ENCODE measurements at regions not wholly inside any gene's neighbourhood (a gene's known extent, or its start where the extent isn't known, plus 50 kb on each side); places are given as distances from the start of the nearest gene placed in this dataset.
A peak's percentile ranks its signal among the peaks of the same experiment; 100 is the strongest.

GRCh38 chr4:165667969-165668368 is 205.1 kb upstream of the TLL1 start:
- DNase-seq (ENCODE audit: low spot score): no peak

- no peak for DNase-seq (ENCODE audit: low spot score)
Measured at GRCh38 chr4:165668694-165669093, 204.3 kb upstream of the TLL1 start.

- no peak for DNase-seq (ENCODE audit: low spot score)
Measured at GRCh38 chr4:165677081-165677480, 196.0 kb upstream of the TLL1 start.

- no peak for DNase-seq (ENCODE audit: low spot score)
Measured at GRCh38 chr4:165678236-165678935, 194.7 kb upstream of the TLL1 start.

- no peak for DNase-seq (ENCODE audit: low spot score)
Measured at GRCh38 chr4:165678936-165679325, 194.1 kb upstream of the TLL1 start.

GRCh38 chr4:165680821-165681220 is 192.2 kb upstream of the TLL1 start:
- no peak for DNase-seq (ENCODE audit: low spot score)

- no peak for DNase-seq (ENCODE audit: low spot score)
Measured at GRCh38 chr4:165682611-165683010, 190.4 kb upstream of the TLL1 start.

GRCh38 chr4:165684177-165684805 is 188.7 kb upstream of the TLL1 start:
- DNase-seq (ENCODE audit: low spot score): peak; percentile 21

GRCh38 chr4:165686756-165687155 is 186.3 kb upstream of the TLL1 start:
- DNase-seq (ENCODE audit: low spot score): no peak

GRCh38 chr4:165689159-165689558 is 183.9 kb upstream of the TLL1 start:
- no peak for DNase-seq (ENCODE audit: low spot score)

GRCh38 chr4:165692082-165692481 is 181.0 kb upstream of the TLL1 start:
- DNase-seq (ENCODE audit: low spot score): no peak

GRCh38 chr4:165698272-165698671 is 174.8 kb upstream of the TLL1 start:
- no peak for DNase-seq (ENCODE audit: low spot score)

GRCh38 chr4:165699055-165699454 is 174.0 kb upstream of the TLL1 start:
- DNase-seq (ENCODE audit: low spot score): no peak

- no peak for DNase-seq (ENCODE audit: low spot score)
Measured at GRCh38 chr4:165700855-165701254, 172.2 kb upstream of the TLL1 start.

- no peak for DNase-seq (ENCODE audit: low spot score)
Measured at GRCh38 chr4:165707128-165707527, 165.9 kb upstream of the TLL1 start.

- no peak for DNase-seq (ENCODE audit: low spot score)
Measured at GRCh38 chr4:165709516-165709915, 163.5 kb upstream of the TLL1 start.

- DNase-seq (ENCODE audit: low spot score): no peak
Measured at GRCh38 chr4:165709973-165710526, 163.0 kb upstream of the TLL1 start.

- DNase-seq (ENCODE audit: low spot score): no peak
Measured at GRCh38 chr4:165711436-165711835, 161.6 kb upstream of the TLL1 start.

GRCh38 chr4:165711912-165712311 is 161.1 kb upstream of the TLL1 start:
- no peak for DNase-seq (ENCODE audit: low spot score)

- no peak for DNase-seq (ENCODE audit: low spot score)
Measured at GRCh38 chr4:165714650-165715049, 158.4 kb upstream of the TLL1 start.

- DNase-seq (ENCODE audit: low spot score): no peak
Measured at GRCh38 chr4:165715211-165715610, 157.8 kb upstream of the TLL1 start.

GRCh38 chr4:165715989-165716388 is 157.0 kb upstream of the TLL1 start:
- DNase-seq (ENCODE audit: low spot score): no peak

- DNase-seq (ENCODE audit: low spot score): no peak
Measured at GRCh38 chr4:165716472-165716871, 156.6 kb upstream of the TLL1 start.

- DNase-seq (ENCODE audit: low spot score): no peak
Measured at GRCh38 chr4:165718660-165719059, 154.4 kb upstream of the TLL1 start.
